CD4-positive, alpha-beta T cell (primary cell): ENCODE measurements at regions not wholly inside any gene's neighbourhood (a gene's known extent, or its start where the extent isn't known, plus 50 kb on each side); places are given as distances from the start of the nearest gene placed in this dataset.
"Not testable (repeated sequence)": the region's sequence is repeated elsewhere in the genome, so short reads cannot be mapped to it uniquely, and the experiment has no call there.

Source experiments
- ATAC-seq: fragments of 200-7000 bp; cut with Tn5 transposase; one replicate; pipeline ENCODE4 v1.10.0; 2022; ENCODE audit warnings: mild to moderate bottlenecking; ENCODE audit not compliant: poor library complexity
- CTCF ChIA-PET: fragments of 350-600 bp; sonication (Branson Sonifier 250); formaldehyde crosslinking; loops from one replicate; lab custom pipeline; 2021; ENCODE audit warnings: antibody characterized with exemption, inconsistent platforms; lab: Charles Lee
- POLR2A ChIA-PET: fragments of 350-600 bp; sonication (Branson Sonifier 250); formaldehyde crosslinking; loops from one replicate; lab custom pipeline; 2021; ENCODE audit warnings: antibody characterized with exemption, inconsistent platforms; lab: Charles Lee
- DNase-seq, 14 experiments: peaks; one replicate each; pipeline ENCODE4 v3.0.0-alpha.2; 2013 to 2020; ENCODE audit warnings: mixed read lengths in 2 of 14
- H3K27ac ChIP-seq, 2 donors: one replicate each; pipeline versions ENCODE4 v1.5.1 to v1.7.0; 2013; ENCODE audit warnings: low read length in 2 of 2, low read depth in 1 of 2, mild to moderate bottlenecking in 1 of 2
- H3K27me3 ChIP-seq, 2 experiments: 1 replicate in 1 of 2; 2 replicates in 1 of 2; pipeline versions ENCODE4 v1.6.1 to v1.7.0; 2013; ENCODE audit warnings: low read length in 2 of 2, control low read depth in 1 of 2, mild to moderate bottlenecking in 1 of 2, moderate library complexity in 1 of 2; ENCODE audit not compliant: insufficient read depth in 2 of 2, control insufficient read depth in 1 of 2
- H3K36me3 ChIP-seq: one replicate; pipeline ENCODE4 v1.6.1; 2013; ENCODE audit warnings: low read length, control low read depth; ENCODE audit not compliant: insufficient read depth
- H3K4me1 ChIP-seq: one replicate; pipeline ENCODE4 v1.6.1; 2013; ENCODE audit warnings: low read length, control low read depth; ENCODE audit not compliant: insufficient read depth
- H3K4me3 ChIP-seq: one replicate; pipeline ENCODE4 v1.5.1; 2013; ENCODE audit warnings: mild to moderate bottlenecking, low read length, moderate library complexity
- H3K9me3 ChIP-seq, 2 experiments: 1 replicate in 1 of 2; 2 replicates in 1 of 2; pipeline versions ENCODE4 v1.6.1 to v1.7.0; 2013; ENCODE audit warnings: low read length in 2 of 2, mild to moderate bottlenecking in 2 of 2, control low read depth in 1 of 2, moderate library complexity in 1 of 2; ENCODE audit not compliant: control insufficient read depth in 1 of 2, insufficient read depth in 1 of 2
- H3K27ac Mint-ChIP-seq: one replicate; pipeline ENCODE4 v1.8.0; 2020; ENCODE audit warnings: mixed read lengths
- H3K27me3 Mint-ChIP-seq: one replicate; pipeline ENCODE4 v1.8.0; 2021; ENCODE audit warnings: mixed read lengths
- H3K36me3 Mint-ChIP-seq: one replicate; pipeline ENCODE4 v1.8.0; 2021; ENCODE audit warnings: low read depth, mixed read lengths
- H3K4me1 Mint-ChIP-seq: one replicate; pipeline ENCODE4 v1.8.0; 2021; ENCODE audit warnings: low read depth, mixed read lengths
- H3K4me3 Mint-ChIP-seq: one replicate; pipeline ENCODE4 v1.8.0; 2020; ENCODE audit warnings: mild to moderate bottlenecking, mixed read lengths
- H3K9me3 Mint-ChIP-seq: one replicate; pipeline ENCODE4 v1.8.0; 2020; ENCODE audit warnings: mixed read lengths
- intact Hi-C, 2 experiments: fragments of 100-400 bp; cut with DNase I in 1 of 2; cut with micrococcal nuclease in 1 of 2; formaldehyde crosslinking; loops; one replicate each; pipeline versions ENCODE4 v1.15.1 to v1.9.0; 2023 to 2025; cut with DNase I, micrococcal nuclease
- TF ChIP-seq, protein P1 (sequence below): fragments of 200-600 bp; IDR thresholded peaks from one replicate; pipeline ENCODE4 v1.8.0; 2022; ENCODE audit warnings: antibody characterized with exemption, mild to moderate bottlenecking

DNA sequence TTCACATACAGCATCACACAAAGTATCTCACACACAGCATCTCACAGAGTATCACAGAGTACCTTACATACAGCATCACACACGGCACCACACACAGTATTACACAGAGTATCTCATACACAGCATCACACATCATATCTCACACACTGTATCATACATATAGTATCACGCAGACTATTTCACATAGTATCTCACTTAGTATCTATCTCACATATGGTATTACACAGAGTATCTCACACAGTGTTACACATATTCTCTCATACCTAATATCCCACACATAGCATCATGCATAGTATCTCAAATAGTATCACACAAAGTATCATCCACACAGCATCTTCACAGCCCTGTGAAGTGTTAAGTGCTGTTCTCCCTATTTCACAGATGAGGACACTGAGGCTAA is 121.5 kb upstream of the RAB4A start:
- TF ChIP-seq, protein P1, sequence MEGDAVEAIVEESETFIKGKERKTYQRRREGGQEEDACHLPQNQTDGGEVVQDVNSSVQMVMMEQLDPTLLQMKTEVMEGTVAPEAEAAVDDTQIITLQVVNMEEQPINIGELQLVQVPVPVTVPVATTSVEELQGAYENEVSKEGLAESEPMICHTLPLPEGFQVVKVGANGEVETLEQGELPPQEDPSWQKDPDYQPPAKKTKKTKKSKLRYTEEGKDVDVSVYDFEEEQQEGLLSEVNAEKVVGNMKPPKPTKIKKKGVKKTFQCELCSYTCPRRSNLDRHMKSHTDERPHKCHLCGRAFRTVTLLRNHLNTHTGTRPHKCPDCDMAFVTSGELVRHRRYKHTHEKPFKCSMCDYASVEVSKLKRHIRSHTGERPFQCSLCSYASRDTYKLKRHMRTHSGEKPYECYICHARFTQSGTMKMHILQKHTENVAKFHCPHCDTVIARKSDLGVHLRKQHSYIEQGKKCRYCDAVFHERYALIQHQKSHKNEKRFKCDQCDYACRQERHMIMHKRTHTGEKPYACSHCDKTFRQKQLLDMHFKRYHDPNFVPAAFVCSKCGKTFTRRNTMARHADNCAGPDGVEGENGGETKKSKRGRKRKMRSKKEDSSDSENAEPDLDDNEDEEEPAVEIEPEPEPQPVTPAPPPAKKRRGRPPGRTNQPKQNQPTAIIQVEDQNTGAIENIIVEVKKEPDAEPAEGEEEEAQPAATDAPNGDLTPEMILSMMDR, result no peak
- H3K27ac ChIP-seq, result no peak overlapping the region
- Mint-ChIP-seq H3K27me3 (no peaks in the 10 kb centered on the region), H3K9me3 (no peaks in the 10 kb centered on the region), H3K36me3 (no peaks in the 10 kb centered on the region), H3K4me1 (peaks cover 18% of the 10 kb centered on the region), H3K4me3 (no peak overlapping the region), H3K27ac (no peak overlapping the region)
- H3K4me3 ChIP-seq, result no peak overlapping the region
- peaks cover 4% of the 10 kb centered on the region for H3K4me1 ChIP-seq
- intact Hi-C loops, result no loop called here
- ATAC-seq (no peak), DNase-seq (no peak)
- H3K36me3 ChIP-seq, result no peaks in the 10 kb centered on the region
- no peaks in the 10 kb centered on the region for H3K9me3 ChIP-seq
- CTCF ChIA-PET, result no interaction called here
- POLR2A ChIA-PET, result no interaction called here
- H3K27me3 ChIP-seq, result no peaks in the 10 kb centered on the region

DNA sequence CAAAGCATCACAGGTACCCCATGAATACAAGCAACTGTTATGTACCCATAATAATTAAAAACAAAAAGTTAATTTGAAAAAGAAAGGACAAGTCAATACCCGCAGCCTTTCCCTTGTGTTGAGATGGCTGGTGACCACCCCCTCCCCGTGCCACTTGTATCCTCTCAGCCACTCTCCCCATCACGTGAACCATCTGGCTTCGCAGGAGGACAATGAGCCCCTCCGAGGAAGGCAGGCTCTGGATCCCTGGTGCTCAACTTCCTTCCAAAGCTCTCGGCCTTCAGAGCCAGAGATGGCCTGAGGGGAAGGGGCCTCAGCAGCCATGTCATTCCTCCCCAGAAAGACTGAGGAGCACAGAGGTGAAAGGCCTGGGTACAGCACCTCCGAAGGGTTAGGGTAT is 120.4 kb upstream of the RAB4A start:
- CTCF ChIA-PET, result no interaction called here
- intact Hi-C loops, result no loop called here
- POLR2A ChIA-PET, result no interaction called here

DNA sequence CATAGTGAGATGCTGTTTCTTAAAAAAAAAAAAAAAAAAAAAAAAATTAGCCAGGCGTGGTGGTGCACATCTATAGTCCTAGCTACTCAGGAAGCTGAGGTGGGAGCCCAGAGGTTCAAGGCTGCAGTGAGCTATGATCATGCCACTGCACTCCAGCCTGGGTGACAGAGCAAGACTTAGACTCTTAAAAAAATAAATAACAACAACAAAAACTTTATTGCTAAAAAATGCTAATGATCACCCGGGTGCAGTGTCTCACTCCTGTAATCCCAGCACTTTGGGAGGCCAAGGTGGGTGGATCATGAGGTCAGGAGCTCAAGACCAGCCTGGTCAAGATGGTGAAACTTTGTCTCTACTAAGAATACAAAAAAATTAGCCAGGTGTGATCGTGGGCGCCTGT is 119.5 kb upstream of the RAB4A start:
- POLR2A ChIA-PET, H3K36me3 Mint-ChIP-seq, H3K36me3 ChIP-seq, DNase-seq, H3K27ac Mint-ChIP-seq, H3K4me3 ChIP-seq, H3K27ac ChIP-seq, intact Hi-C loops, H3K27me3 Mint-ChIP-seq, H3K9me3 Mint-ChIP-seq, H3K27me3 ChIP-seq, H3K9me3 ChIP-seq, ATAC-seq, H3K4me3 Mint-ChIP-seq: not testable (repeated sequence)
- peaks cover 37% of the 10 kb centered on the region for H3K4me1 Mint-ChIP-seq
- CTCF ChIA-PET, result interaction anchor here (0.7 kb wide), 1 partner anchor 65 kb away, joined by 3 read pairs; no protein-coding TSS in a partner anchor
- peaks cover 20% of the 10 kb centered on the region for H3K4me1 ChIP-seq

More for the DNA sequence above, 120.4 kb upstream of the RAB4A start:
- H3K4me3 Mint-ChIP-seq, result no peak overlapping the region
- H3K4me3 ChIP-seq, result no peak overlapping the region
- H3K4me1 Mint-ChIP-seq, result peaks cover 29% of the 10 kb centered on the region
- peaks cover 14% of the 10 kb centered on the region for H3K4me1 ChIP-seq
- no peak overlapping the region for H3K27ac Mint-ChIP-seq
- no peak overlapping the region for H3K27ac ChIP-seq
- TF ChIP-seq, protein P1, result no peak
- no peaks in the 10 kb centered on the region for H3K27me3 ChIP-seq
- H3K9me3 Mint-ChIP-seq, result no peaks in the 10 kb centered on the region
- no peaks in the 10 kb centered on the region for H3K9me3 ChIP-seq
- H3K36me3 ChIP-seq, result no peaks in the 10 kb centered on the region
- no peak for DNase-seq
- ATAC-seq, result no peak
- H3K36me3 Mint-ChIP-seq, result no peaks in the 10 kb centered on the region
- H3K27me3 Mint-ChIP-seq, result no peaks in the 10 kb centered on the region

DNA sequence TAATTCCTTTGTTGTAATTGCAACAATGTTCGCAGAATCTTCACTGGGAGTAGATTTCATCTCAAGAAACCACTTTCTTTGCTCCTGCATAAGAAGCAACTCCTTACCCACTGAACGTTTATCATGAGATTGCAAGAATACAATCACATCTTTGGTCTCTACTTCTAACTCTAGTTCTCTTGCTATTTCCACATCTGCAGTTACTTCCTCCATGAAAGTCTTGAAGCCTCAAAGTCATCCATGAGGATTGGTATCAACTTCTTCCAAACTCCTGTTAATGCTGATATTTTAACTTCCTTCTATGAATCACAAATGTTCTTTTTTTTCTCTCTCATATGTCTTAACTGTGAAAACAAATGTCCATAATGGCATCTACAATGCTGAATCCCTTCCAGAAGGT is 118.6 kb upstream of the RAB4A start:
- Mint-ChIP-seq H3K36me3 (no peaks in the 10 kb centered on the region), H3K27ac (no peak overlapping the region), H3K27me3 (no peaks in the 10 kb centered on the region), H3K4me3 (no peak overlapping the region), H3K4me1 (peaks cover 43% of the 10 kb centered on the region), H3K9me3 (no peaks in the 10 kb centered on the region)
- no peaks in the 10 kb centered on the region for H3K9me3 ChIP-seq
- intact Hi-C loops, result no loop called here
- H3K4me3 ChIP-seq, result no peak overlapping the region
- H3K36me3 ChIP-seq, result no peaks in the 10 kb centered on the region
- TF ChIP-seq, protein P1, result no peak
- peaks cover 20% of the 10 kb centered on the region for H3K4me1 ChIP-seq
- DNase-seq (no peak), ATAC-seq (no peak)
- H3K27ac ChIP-seq, result no peak overlapping the region
- ChIA-PET CTCF (interaction anchor here (0.7 kb wide), 1 partner anchor 64 kb away, joined by 3 read pairs; no protein-coding TSS in a partner anchor), POLR2A (interaction anchor here (1.4 kb wide), 1 partner anchor 22 kb away, joined by 7 read pairs; no protein-coding TSS in a partner anchor)
- no peaks in the 10 kb centered on the region for H3K27me3 ChIP-seq
